SH-SY5Y (cell line): ENCODE measurements at regions not wholly inside any gene's neighbourhood (a gene's known extent, or its start where the extent isn't known, plus 50 kb on each side); places are given as distances from the start of the nearest gene placed in this dataset.

Experiments
- GATA2 ChIP-seq: IDR thresholded peaks from 2 replicates; pipeline ENCODE4 v1.6.1; 2011; ENCODE audit warnings: mild to moderate bottlenecking, low read depth, low read length
- GATA3 ChIP-seq: IDR thresholded peaks from 2 replicates; pipeline ENCODE4 v1.6.1; 2011; ENCODE audit warnings: low read depth, mild to moderate bottlenecking, low read length, moderate library complexity

- TF ChIP-seq GATA3 (no peak), GATA2 (no peak)
Observed at GRCh38 chr4:62460329-62460728, 1260.2 kb downstream of the ADGRL3 start.
